GM12878 (cell line): ENCODE measurements at regions not wholly inside any gene's neighbourhood (a gene's known extent, or its start where the extent isn't known, plus 50 kb on each side); places are given as distances from the start of the nearest gene placed in this dataset.

ENCODE experiments used
- ATAC-seq: fragments of 200-7000 bp; cut with Tn5 transposase; 3 replicates; pipeline ENCODE4 v1.9.1; 2020; ENCODE audit warnings: mild to moderate bottlenecking, moderate library complexity
- BruUV-seq: library from RNA; stranded (reverse); fragments of 400-500 nt; replicated peaks from 2 replicates; lab custom pipeline; 2021; lab: Mats Ljungman, UMichigan
- CTCF ChIA-PET: fragments of 300-600 bp; sonication (Branson Sonifier 250); formaldehyde crosslinking; extraction: SDS; loops from one replicate; lab custom pipeline; 2021; ENCODE audit warnings: inconsistent platforms; lab: Yijun Ruan, JAX
- POLR2A ChIA-PET: fragments of 350-600 bp; formaldehyde crosslinking; extraction: SDS; loops from one replicate; lab custom pipeline; 2021; ENCODE audit warnings: inconsistent platforms; lab: Charles Lee
- RAD21 ChIA-PET: fragments of 300-600 bp; sonication (Branson Sonifier 250); formaldehyde crosslinking; loops from one replicate; lab custom pipeline; 2023; ENCODE audit warnings: antibody characterized with exemption; ENCODE audit not compliant: unreplicated experiment; lab: Charles Lee
- SMC1A ChIA-PET: fragments of 300-600 bp; sonication (Branson Sonifier 250); formaldehyde crosslinking; loops from one replicate; lab custom pipeline; 2023; ENCODE audit not compliant: unreplicated experiment, uncharacterized antibody; lab: Charles Lee
- DNase-seq: peaks from one replicate; pipeline ENCODE4 v3.0.0-alpha.2; 2011; ENCODE audit warnings: low read depth, low spot score
- FAIRE-seq: peaks from 3 replicates; lab custom pipeline; 2011; peaks lifted over from hg19 to GRCh38; lab: Jason Lieb, UNC
- H2AFZ ChIP-seq: 2 replicates; pipeline ENCODE4 v1.6.0; 2011; ENCODE audit warnings: low read depth, low read length, control low read depth; ENCODE audit not compliant: control insufficient read depth
- H3K27ac ChIP-seq: 2 replicates; pipeline ENCODE4 v1.5.1; 2011; ENCODE audit warnings: control low read depth; ENCODE audit not compliant: control insufficient read depth, insufficient read depth
- H3K27me3 ChIP-seq, 2 experiments: replicated peaks in 1 of 2; 2 replicates each; pipeline versions ENCODE4 v1.6.0 to v1.6.1; 2011; ENCODE audit warnings: low read length in 1 of 2; ENCODE audit not compliant: control insufficient read depth in 2 of 2, insufficient read depth in 2 of 2
- H3K36me3 ChIP-seq, 2 experiments: 2 replicates each; pipeline ENCODE4 v1.5.1; 2011; ENCODE audit warnings: low read length in 1 of 2; ENCODE audit not compliant: control insufficient read depth in 2 of 2, insufficient read depth in 2 of 2
- H3K4me1 ChIP-seq: 2 replicates; pipeline ENCODE4 v1.6.1; 2011; ENCODE audit warnings: mild to moderate bottlenecking, low read length, moderate library complexity, mixed read lengths; ENCODE audit not compliant: control insufficient read depth, insufficient read depth
- H3K4me2 ChIP-seq: 2 replicates; pipeline ENCODE4 v1.6.0; 2011; ENCODE audit warnings: control low read depth; ENCODE audit not compliant: control insufficient read depth, insufficient read depth
- H3K4me3 ChIP-seq: fragments of 200-600 bp; sonication (generic); 2 replicates; pipeline ENCODE4 v1.5.1; 2016
- H3K79me2 ChIP-seq: 2 replicates; pipeline ENCODE4 v1.6.0; 2011; ENCODE audit warnings: low read length; ENCODE audit not compliant: control insufficient read depth, insufficient read depth
- H3K9ac ChIP-seq: 2 replicates; pipeline ENCODE4 v1.8.0; 2011; ENCODE audit warnings: low read length, control low read depth, mixed read lengths; ENCODE audit not compliant: control insufficient read depth, insufficient read depth
- H3K9me3 ChIP-seq: replicated peaks from 3 replicates; pipeline ENCODE4 v1.5.1; 2011; ENCODE audit warnings: mild to moderate bottlenecking, low read length; ENCODE audit not compliant: control insufficient read depth, insufficient read depth
- H4K20me1 ChIP-seq: 2 replicates; pipeline ENCODE4 v1.6.0; 2011; ENCODE audit not compliant: control insufficient read depth, insufficient read depth
- CHD4 ChIP-seq: fragments of 200-600 bp; sonication (generic); IDR thresholded peaks from 2 replicates; pipeline ENCODE4 v1.6.1; 2016; ENCODE audit warnings: mild to moderate bottlenecking
- CUX1 ChIP-seq: IDR thresholded peaks from 2 replicates; pipeline ENCODE4 v1.6.1; 2012; ENCODE audit warnings: improper control_type of control experiment, low read depth, low read length; ENCODE audit not compliant: insufficient replicate concordance
- E2F4 ChIP-seq: IDR thresholded peaks from 2 replicates; pipeline ENCODE4 v1.6.1; 2012; ENCODE audit warnings: low read depth, low read length, improper control_type of control experiment
- FOXK2 ChIP-seq: fragments of 450-650 bp; IDR thresholded peaks from 2 replicates; pipeline ENCODE4 v1.6.1; 2017; ENCODE audit warnings: mild to moderate bottlenecking, moderate library complexity
- GATAD2B ChIP-seq: fragments of 450-650 bp; conservative IDR thresholded peaks from 2 replicates; pipeline ENCODE4 v1.6.1; 2017; ENCODE audit warnings: low read depth, mild to moderate bottlenecking, moderate library complexity
- HSF1 ChIP-seq: fragments of 150-350 bp; IDR thresholded peaks from 2 replicates; pipeline ENCODE4 v1.6.1; 2014; ENCODE audit warnings: mild to moderate bottlenecking, low read depth, low read length
- MTA3 ChIP-seq: IDR thresholded peaks from 2 replicates; pipeline ENCODE4 v1.6.1; 2012; ENCODE audit warnings: low read length, inconsistent platforms, borderline replicate concordance
- NFIC ChIP-seq: IDR thresholded peaks from 2 replicates; pipeline ENCODE4 v1.6.1; 2012; ENCODE audit warnings: low read depth, mild to moderate bottlenecking, inconsistent platforms, low read length, moderate library complexity
- NFYA ChIP-seq: IDR thresholded peaks from 2 replicates; pipeline ENCODE4 v1.6.1; 2011; ENCODE audit warnings: low read depth, mild to moderate bottlenecking, low read length, improper control_type of control experiment, borderline replicate concordance
- NR2C1 ChIP-seq: fragments of 450-650 bp; IDR thresholded peaks from 2 replicates; pipeline ENCODE4 v1.6.1; 2017; ENCODE audit warnings: antibody characterized with exemption, mild to moderate bottlenecking, moderate library complexity
- NR2F1 ChIP-seq: fragments of 450-650 bp; conservative IDR thresholded peaks from 2 replicates; pipeline ENCODE4 v1.6.1; 2017; ENCODE audit warnings: mild to moderate bottlenecking
- NRF1 ChIP-seq: conservative IDR thresholded peaks from 2 replicates; pipeline ENCODE4 v1.6.1; 2011; ENCODE audit warnings: mild to moderate bottlenecking, low read depth, low read length, improper control_type of control experiment
- PBX3 ChIP-seq: IDR thresholded peaks from 2 replicates; pipeline ENCODE4 v1.6.1; 2011; ENCODE audit warnings: mild to moderate bottlenecking, low read depth, low read length, moderate library complexity; ENCODE audit not compliant: insufficient replicate concordance
- RAD51 ChIP-seq: fragments of 450-650 bp; IDR thresholded peaks from 2 replicates; pipeline ENCODE4 v1.6.1; 2016; ENCODE audit warnings: moderate library complexity, mild to moderate bottlenecking, inconsistent platforms
- SPI1 ChIP-seq: IDR thresholded peaks from 2 replicates; pipeline ENCODE4 v1.6.1; 2011; ENCODE audit warnings: low read depth, mild to moderate bottlenecking, low read length, moderate library complexity, borderline replicate concordance; ENCODE audit not compliant: insufficient read depth
- STAT1 ChIP-seq: fragments of 450-650 bp; conservative IDR thresholded peaks from 2 replicates; pipeline ENCODE4 v1.6.1; 2014; ENCODE audit warnings: antibody characterized with exemption, mild to moderate bottlenecking
- WGBS: methylation state at CpG from one replicate; pipeline ENCODE4 v1.1.6; 2016; ENCODE audit warnings: low lambda C conversion rate; ENCODE audit not compliant: insufficient replicate concordance, insufficient coverage; ENCODE audit errors: missing lambda C conversion rate; 5-methylcytosine and 5-hydroxymethylcytosine counted together
- in situ Hi-C: fragments of 300-500 bp; cut with MboI; formaldehyde crosslinking; loops from 9 replicates; pipeline ENCODE4 v1.14.3; 2018; ENCODE audit warnings: mixed read lengths
- intact Hi-C: fragments of 100-400 bp; cut with micrococcal nuclease; formaldehyde crosslinking; loops from one replicate; pipeline ENCODE4 v1.14.2; 2022; ENCODE audit not compliant: unreplicated experiment

GRCh38 chr6:112827793-112828192 is 480.7 kb downstream of the RFPL4B start (continued):
- 0 out of 2 replicates have a peak, but pooled peaks have one; percentile 53 for TF ChIP-seq GATAD2B
- TF ChIP-seq RAD51 = no peak
- TF ChIP-seq SPI1 = peak; percentile 86
- TF ChIP-seq STAT1 = no peak
- TF ChIP-seq MTA3 = no peak
- no peak for TF ChIP-seq NR2C1
- TF ChIP-seq CHD4 = no peak
- peak; percentile 40; the same call in 1 of the 2 replicates for TF ChIP-seq NFIC
- TF ChIP-seq NR2F1 = no peak; the same call in 1 of the 2 replicates

GRCh38 chr6:112831022-112831421 is 483.9 kb downstream of the RFPL4B start:
- Histone ChIP-seq H4K20me1 (no peaks in the 10 kb centered on the region), H3K9me3 (no peaks in the 10 kb centered on the region), H3K4me3 (no peak overlapping the region), H2AFZ (no peak overlapping the region), H3K79me2 (no peaks in the 10 kb centered on the region), H3K4me1 (0 out of 2 replicates have a peak, but pooled peaks cover 3% of the 10 kb centered on the region), H3K27ac (no peak overlapping the region), H3K36me3 (no peaks in the 10 kb centered on the region), H3K4me2 (no peak overlapping the region), H3K27me3 (no peaks in the 10 kb centered on the region), H3K9ac (no peak overlapping the region)
- CTCF ChIA-PET = no interaction called here
- intact Hi-C loops = no loop called here
- RAD21 ChIA-PET = no interaction called here
- ATAC-seq (no peak), DNase-seq (no peak), FAIRE-seq (no peak)
- POLR2A ChIA-PET = no interaction called here
- in situ Hi-C loops = no loop called here
- SMC1A ChIA-PET = no interaction called here
- BruUV-seq = no TSS peak
- WGBS = 57% methylated on average over 1 of the region's 1 CpG
- no peak for TF ChIP-seq NRF1
- TF ChIP-seq PBX3 = no peak
- no peak for TF ChIP-seq FOXK2
- TF ChIP-seq CUX1 = no peak
- no peak for TF ChIP-seq HSF1
- no peak for TF ChIP-seq NFYA
- no peak for TF ChIP-seq E2F4
